HepG2 (cell line): ENCODE measurements at regions not wholly inside any gene's neighbourhood (a gene's known extent, or its start where the extent isn't known, plus 50 kb on each side); places are given as distances from the start of the nearest gene placed in this dataset.

Experiments used
- TSC22D2 ChIP-seq: sonication (generic); formaldehyde crosslinking; IDR thresholded peaks from 2 replicates; pipeline ENCODE4 v1.5.1; 2020; ENCODE audit warnings: missing genetic modification reagents, mild to moderate bottlenecking, borderline replicate concordance
- ZNF589 ChIP-seq: sonication (generic); formaldehyde crosslinking; conservative IDR thresholded peaks from 2 replicates; pipeline ENCODE4 v1.8.0; 2022; ENCODE audit warnings: mild to moderate bottlenecking, moderate library complexity, missing genetic modification reagents
- ZNF639 ChIP-seq: conservative IDR thresholded peaks from 2 replicates; pipeline ENCODE4 v1.6.1; 2018; ENCODE audit warnings: missing genetic modification reagents
- TF ChIP-seq, protein P1 (sequence below): sonication (generic); formaldehyde crosslinking; IDR thresholded peaks from 2 replicates; pipeline ENCODE4 v1.4.0; 2020; ENCODE audit warnings: mild to moderate bottlenecking, missing genetic modification reagents

GRCh38 chr3:80994085-80994665 is 767.3 kb downstream of the GBE1 start (continued):
- TF ChIP-seq, protein P1, sequence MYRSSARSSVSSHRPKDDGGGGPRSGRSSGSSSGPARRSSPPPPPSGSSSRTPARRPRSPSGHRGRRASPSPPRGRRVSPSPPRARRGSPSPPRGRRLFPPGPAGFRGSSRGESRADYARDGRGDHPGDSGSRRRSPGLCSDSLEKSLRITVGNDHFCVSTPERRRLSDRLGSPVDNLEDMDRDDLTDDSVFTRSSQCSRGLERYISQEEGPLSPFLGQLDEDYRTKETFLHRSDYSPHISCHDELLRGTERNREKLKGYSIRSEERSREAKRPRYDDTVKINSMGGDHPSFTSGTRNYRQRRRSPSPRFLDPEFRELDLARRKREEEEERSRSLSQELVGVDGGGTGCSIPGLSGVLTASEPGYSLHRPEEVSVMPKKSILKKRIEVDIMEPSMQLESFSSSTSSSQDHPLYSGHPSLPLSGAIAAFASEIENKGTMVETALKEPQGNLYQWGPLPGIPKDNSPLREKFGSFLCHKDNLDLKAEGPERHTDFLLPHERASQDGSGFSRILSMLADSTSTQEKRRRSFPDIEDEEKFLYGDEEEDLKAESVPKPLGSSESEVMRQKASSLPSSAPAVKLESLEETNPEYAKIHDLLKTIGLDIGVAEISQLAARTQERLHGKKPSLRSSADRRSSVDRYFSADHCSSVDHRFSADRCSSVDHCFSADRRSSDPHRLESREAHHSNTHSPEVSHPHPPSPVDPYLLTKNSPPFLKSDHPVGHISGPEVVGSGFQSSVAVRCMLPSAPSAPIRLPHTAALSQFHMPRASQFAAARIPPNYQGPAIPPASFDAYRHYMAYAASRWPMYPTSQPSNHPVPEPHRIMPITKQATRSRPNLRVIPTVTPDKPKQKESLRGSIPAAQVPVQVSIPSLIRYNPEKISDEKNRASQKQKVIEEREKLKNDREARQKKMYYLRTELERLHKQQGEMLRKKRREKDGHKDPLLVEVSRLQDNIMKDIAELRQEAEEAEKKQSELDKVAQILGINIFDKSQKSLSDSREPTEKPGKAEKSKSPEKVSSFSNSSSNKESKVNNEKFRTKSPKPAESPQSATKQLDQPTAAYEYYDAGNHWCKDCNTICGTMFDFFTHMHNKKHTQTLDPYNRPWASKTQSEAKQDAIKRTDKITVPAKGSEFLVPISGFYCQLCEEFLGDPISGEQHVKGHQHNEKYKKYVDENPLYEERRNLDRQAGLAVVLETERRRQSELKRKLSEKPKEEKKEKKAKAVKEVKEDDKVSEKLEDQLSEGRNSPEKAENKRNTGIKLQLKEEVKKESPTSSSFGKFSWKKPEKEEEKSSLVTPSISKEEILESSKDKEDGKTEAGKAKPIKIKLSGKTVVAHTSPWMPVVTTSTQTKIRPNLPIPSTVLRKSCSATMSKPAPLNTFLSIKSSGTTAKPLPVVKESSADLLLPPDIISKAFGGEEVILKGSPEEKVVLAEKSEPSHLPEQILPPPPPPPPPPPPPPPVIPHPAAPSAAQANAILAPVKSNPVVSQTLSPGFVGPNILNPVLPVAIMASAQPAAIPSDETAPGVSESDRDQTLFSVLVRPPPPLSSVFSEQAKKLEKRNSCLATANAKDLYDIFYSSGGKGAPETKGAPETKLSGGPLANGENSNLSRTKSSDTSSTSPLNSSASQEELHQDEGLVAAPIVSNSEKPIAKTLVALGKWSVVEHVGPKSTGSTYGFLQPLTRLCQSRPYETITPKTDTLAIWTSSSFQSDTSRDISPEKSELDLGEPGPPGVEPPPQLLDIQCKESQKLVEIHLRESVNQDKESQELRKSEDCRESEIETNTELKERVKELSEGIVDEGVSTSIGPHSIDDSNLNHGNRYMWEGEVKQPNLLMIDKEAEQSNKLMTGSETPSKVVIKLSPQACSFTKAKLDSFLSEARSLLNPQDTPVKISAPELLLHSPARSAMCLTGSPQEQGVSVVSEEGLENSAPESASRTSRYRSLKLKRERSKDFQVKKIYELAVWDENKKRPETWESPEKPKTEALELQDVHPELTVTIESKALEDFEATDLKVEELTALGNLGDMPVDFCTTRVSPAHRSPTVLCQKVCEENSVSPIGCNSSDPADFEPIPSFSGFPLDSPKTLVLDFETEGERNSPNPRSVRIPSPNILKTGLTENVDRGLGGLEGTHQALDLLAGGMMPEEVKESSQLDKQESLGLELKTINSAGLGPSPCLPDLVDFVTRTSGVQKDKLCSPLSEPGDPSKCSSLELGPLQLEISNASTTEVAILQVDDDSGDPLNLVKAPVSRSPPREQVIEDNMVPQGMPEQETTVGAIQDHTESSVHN (CRISPR knock-in tag), result no peak
- no peak for TF ChIP-seq TSC22D2 (CRISPR knock-in tag)
- TF ChIP-seq ZNF639 (CRISPR knock-in tag), result no peak
- TF ChIP-seq ZNF589 (CRISPR knock-in tag), result no peak
